ENCODE measurements at regions not wholly inside any gene's neighbourhood (a gene's known extent, or its start where the extent isn't known, plus 50 kb on each side); places are given as distances from the start of the nearest gene placed in this dataset.

GRCh38 chr6:134739299-134740026 is 210.4 kb downstream of the ALDH8A1 start:
- DNase-seq (ENCODE audit: low read depth): no peak

- DNase-seq (ENCODE audit: low read depth): no peak
Measured at GRCh38 chr6:134738211-134738885, 211.6 kb downstream of the ALDH8A1 start.

- no peak for DNase-seq (ENCODE audit: low read depth)
Measured at GRCh38 chr6:134735461-134735860, 214.4 kb downstream of the ALDH8A1 start.

- DNase-seq (ENCODE audit: low read depth): no peak
Measured at GRCh38 chr6:134734312-134734869, 215.5 kb downstream of the ALDH8A1 start.

- DNase-seq (ENCODE audit: low read depth): no peak
Measured at GRCh38 chr6:134733801-134734200, 216.1 kb downstream of the ALDH8A1 start.

GRCh38 chr6:134732763-134733162 is 217.1 kb downstream of the ALDH8A1 start:
- no peak for DNase-seq (ENCODE audit: low read depth)

- no peak for DNase-seq (ENCODE audit: low read depth)
Measured at GRCh38 chr6:134731615-134732014, 218.3 kb downstream of the ALDH8A1 start.

DNA sequence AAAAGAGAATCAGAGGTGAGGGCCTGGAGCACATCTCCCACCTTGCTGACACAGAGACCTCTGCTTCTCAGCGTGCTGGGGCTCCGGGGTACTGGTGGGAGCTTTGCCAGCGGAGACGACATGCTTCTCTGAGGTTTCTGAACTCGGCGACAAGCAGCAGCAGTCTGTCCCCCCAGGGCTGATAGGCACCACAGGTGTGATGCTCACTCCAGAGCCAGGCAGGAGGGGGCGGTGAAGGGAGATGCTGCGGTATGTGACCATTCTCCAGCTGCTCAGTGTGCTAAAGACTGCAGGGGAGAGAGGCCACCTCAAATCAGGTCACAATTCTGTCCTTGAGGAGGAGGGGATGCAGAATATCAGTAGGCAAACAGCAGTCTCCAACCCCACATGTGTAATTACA is 219.9 kb downstream of the ALDH8A1 start:
- DNase-seq (ENCODE audit: low read depth): no peak

- no peak for DNase-seq (ENCODE audit: low read depth)
Measured at GRCh38 chr6:134729561-134729960, 220.3 kb downstream of the ALDH8A1 start.

- DNase-seq (ENCODE audit: low read depth): no peak
Measured at GRCh38 chr6:134727081-134727480, 222.8 kb downstream of the ALDH8A1 start.

DNA sequence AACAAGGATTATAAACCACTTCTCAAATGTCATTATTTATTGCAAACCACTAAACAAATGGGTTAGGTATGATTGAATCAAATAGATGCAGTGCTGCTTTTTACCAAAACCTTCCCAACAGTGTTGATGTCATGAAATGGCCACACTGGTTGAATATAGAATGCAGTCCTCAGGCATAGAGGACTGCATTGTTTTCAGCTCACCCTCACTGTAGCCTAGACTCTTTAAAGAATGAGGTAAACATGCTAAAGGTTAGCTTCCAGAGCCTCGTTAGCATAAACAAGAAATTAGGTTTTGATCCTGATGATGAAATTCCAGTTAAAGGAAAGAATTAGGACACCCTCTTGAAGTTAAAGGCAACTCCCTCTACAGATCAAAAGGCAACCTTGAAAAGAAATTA is 224.3 kb downstream of the ALDH8A1 start:
- DNase-seq (ENCODE audit: low read depth): no peak

- DNase-seq (ENCODE audit: low read depth): no peak
Measured at GRCh38 chr6:134724771-134725340, 225.0 kb downstream of the ALDH8A1 start.

- DNase-seq (ENCODE audit: low read depth): no peak
Measured at GRCh38 chr6:134723081-134723871, 226.6 kb downstream of the ALDH8A1 start.

GRCh38 chr6:134722200-134722870 is 227.6 kb downstream of the ALDH8A1 start:
- no peak for DNase-seq (ENCODE audit: low read depth)

DNA sequence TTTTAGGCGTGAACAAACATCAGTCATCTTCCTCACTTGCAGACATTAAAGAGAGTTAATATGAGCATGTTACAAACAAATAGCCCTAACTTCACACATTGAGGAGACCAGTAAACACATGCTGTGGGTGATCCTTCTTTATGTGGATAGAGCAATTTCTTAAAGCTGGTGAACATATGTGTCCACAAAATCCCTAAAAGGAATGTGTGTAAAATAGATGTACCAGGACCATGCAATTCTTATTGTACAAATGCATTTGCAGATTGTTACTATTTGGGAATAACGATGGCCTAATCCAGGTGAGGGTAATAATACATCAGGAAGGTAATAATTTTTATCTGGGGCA is 228.9 kb downstream of the ALDH8A1 start:
- DNase-seq (ENCODE audit: low read depth): no peak

DNA sequence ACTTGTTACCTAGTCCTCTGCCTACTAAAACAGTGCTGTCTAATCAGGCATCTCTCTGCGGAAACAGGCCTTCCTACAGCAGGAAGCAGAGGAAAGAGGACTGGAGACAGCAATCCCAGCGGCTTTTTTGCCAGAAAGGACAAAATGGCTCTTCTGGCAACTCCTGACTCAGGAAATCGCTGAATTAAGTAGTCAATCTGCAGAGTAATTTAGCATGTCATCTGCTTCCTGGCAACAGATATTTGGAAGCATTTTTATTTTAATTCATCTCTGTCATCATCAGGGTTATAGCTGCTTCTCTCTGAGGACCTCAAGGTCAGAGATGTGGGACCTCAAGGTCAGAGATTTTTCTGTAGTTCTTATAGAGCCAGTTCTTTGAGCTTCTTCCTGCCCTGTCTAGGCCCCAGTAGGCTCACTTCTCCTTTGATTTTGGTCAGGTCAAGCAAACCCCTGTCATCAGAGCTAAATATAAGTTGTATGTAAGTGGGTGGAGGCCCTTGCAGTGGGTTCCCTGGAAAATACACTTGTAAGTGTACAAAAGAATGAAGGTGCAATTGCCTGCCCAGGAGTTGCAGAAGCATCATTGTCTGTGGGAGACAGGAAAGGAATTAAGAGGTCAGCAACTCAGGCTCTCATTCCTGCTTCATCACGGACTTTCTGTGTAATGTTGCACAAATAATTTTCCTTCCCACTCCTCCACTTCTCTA is 229.4 kb downstream of the ALDH8A1 start:
- no peak for DNase-seq (ENCODE audit: low read depth)

DNA sequence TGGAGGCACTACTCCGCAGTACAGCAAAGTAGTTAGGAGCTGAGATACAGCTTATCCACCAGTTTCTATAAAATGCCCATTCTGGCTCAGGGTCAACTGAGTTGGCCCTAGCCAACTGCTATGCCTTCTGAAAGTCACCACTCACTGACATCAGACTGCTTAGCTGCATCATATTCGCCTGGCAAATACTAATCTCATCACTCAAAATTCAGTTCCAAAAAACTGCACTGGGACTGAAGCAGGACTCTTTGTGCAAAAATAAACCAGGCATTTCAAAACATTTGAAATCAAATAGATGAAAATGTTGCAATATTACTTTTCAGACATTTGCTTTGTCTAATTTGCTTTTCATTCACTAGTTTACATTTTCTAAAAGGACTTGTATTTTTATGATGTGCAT is 230.0 kb downstream of the ALDH8A1 start:
- DNase-seq (ENCODE audit: low read depth): no peak

DNA sequence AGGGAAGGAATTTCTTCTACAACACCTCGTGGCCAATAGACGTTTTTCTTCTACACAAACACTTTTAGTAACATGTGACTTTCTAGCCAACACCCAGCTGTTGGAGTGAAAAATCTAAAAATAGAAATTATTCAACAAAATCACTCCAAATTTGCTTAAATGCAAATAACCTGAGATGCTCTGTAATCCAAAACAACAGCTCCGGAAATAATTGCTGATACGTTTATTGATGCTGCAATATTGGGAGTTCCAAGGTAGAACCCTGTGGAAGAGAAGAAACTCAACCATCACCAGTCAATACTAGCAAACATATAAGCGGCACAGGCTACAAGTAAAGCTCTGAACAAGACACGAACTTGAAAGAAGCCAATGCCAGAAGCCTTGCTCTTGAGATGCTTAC is 230.6 kb downstream of the ALDH8A1 start:
- DNase-seq (ENCODE audit: low read depth): no peak

DNA sequence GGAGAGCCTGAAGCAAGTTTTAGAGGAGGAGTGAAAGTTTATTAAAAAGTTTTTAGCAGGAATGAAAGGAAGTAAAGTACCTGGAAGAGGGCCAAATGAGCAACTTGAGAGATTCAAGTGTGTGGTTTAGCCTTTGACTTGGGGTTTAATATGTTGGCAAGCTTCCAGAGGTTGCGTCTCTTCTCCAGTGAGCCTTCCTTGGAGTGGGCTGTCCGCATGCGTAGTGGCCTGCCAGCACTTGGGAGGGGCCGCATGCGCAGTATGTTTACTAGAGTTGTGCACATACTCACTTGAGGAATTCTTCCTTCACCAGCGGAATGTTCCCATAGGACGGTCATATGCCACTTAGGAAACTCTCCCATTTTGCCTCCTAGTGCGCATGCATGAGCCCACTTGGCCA is 235.2 kb downstream of the ALDH8A1 start:
- DNase-seq (ENCODE audit: low read depth): no peak

GRCh38 chr6:134714113-134714512 is 235.8 kb downstream of the ALDH8A1 start:
- no peak for DNase-seq (ENCODE audit: low read depth)

DNA sequence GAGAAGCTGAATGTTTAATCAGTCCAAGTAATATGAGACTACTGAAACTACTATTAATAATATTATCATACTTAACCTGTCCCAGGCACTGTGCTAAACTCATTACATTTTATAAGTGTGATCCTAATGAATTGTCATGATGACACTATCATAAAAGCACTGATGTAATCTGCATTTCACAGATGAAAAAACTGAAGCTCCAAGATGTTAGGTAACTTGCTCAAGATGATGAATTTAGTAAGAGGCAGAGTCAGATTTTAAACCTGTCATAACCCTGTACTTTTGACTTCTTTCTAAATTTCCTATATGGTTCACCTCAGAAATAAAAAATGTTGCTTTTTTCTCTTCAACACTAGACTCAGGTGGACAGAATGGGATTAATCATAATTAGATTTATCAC is 237.6 kb downstream of the ALDH8A1 start:
- DNase-seq (ENCODE audit: low read depth): no peak

Data from activated T-helper 9 cell treated with anti-CD3 and anti-CD28 coated beads, Interleukin-2, amount 50 U/mL, for 16 hours (primary cell).